AG08396 (cell line): ENCODE measurements at regions not wholly inside any gene's neighbourhood (a gene's known extent, or its start where the extent isn't known, plus 50 kb on each side); places are given as distances from the start of the nearest gene placed in this dataset.
"Not testable (repeated sequence)": the region's sequence is repeated elsewhere in the genome, so short reads cannot be mapped to it uniquely, and the experiment has no call there.

ENCODE experiments used
- DNase-seq: peaks from one replicate; pipeline ENCODE4 v3.0.0; 2012; ENCODE audit warnings: low spot score, mixed read lengths

- not testable (repeated sequence) for DNase-seq
Observed at GRCh38 chr1:146883190-146883589, 54.9 kb upstream of the NBPF12 start.

GRCh38 chr1:146881096-146881495 is 57.0 kb upstream of the NBPF12 start:
- not testable (repeated sequence) for DNase-seq

- not testable (repeated sequence) for DNase-seq
Observed at GRCh38 chr1:146863799-146864319, 74.3 kb upstream of the NBPF12 start.

GRCh38 chr1:146853147-146853546 is 85.0 kb upstream of the NBPF12 start:
- not testable (repeated sequence) for DNase-seq

GRCh38 chr1:146850352-146850889 is 87.7 kb upstream of the NBPF12 start:
- DNase-seq = not testable (repeated sequence)

GRCh38 chr1:146838725-146839124 is 99.4 kb upstream of the NBPF12 start:
- DNase-seq = not testable (repeated sequence)

GRCh38 chr1:146826957-146827356 is 111.2 kb upstream of the NBPF12 start:
- DNase-seq = not testable (repeated sequence)

GRCh38 chr1:146794236-146794635 is 143.9 kb upstream of the NBPF12 start:
- not testable (repeated sequence) for DNase-seq

- not testable (repeated sequence) for DNase-seq
Observed at GRCh38 chr1:146792725-146793124, 145.4 kb upstream of the NBPF12 start.

- not testable (repeated sequence) for DNase-seq
Observed at GRCh38 chr1:146784212-146784940, 153.7 kb upstream of the NBPF12 start.

- DNase-seq = not testable (repeated sequence)
Observed at GRCh38 chr1:146781235-146781634, 156.9 kb upstream of the NBPF12 start.

- not testable (repeated sequence) for DNase-seq
Observed at GRCh38 chr1:146777826-146778602, 160.1 kb upstream of the NBPF12 start.

GRCh38 chr1:146774988-146775387 is 163.1 kb upstream of the NBPF12 start:
- DNase-seq = not testable (repeated sequence)

GRCh38 chr1:146774271-146774670 is 163.9 kb upstream of the NBPF12 start:
- DNase-seq = not testable (repeated sequence)

GRCh38 chr1:146771409-146771808 is 166.7 kb upstream of the NBPF12 start:
- DNase-seq = not testable (repeated sequence)

- DNase-seq = not testable (repeated sequence)
Observed at GRCh38 chr1:146770998-146771397, 167.1 kb upstream of the NBPF12 start.

GRCh38 chr1:146763234-146763633 is 174.9 kb upstream of the NBPF12 start:
- DNase-seq = not testable (repeated sequence)

GRCh38 chr1:146756858-146757257 is 181.3 kb upstream of the NBPF12 start:
- not testable (repeated sequence) for DNase-seq

- not testable (repeated sequence) for DNase-seq
Observed at GRCh38 chr1:146748686-146749085, 189.4 kb upstream of the NBPF12 start.

GRCh38 chr1:146731981-146732680 is 206.0 kb upstream of the NBPF12 start:
- DNase-seq = not testable (repeated sequence)

- DNase-seq = not testable (repeated sequence)
Observed at GRCh38 chr1:146729642-146730344, 208.3 kb upstream of the NBPF12 start.
